GM12875 (cell line): ENCODE measurements at regions not wholly inside any gene's neighbourhood (a gene's known extent, or its start where the extent isn't known, plus 50 kb on each side); places are given as distances from the start of the nearest gene placed in this dataset.

Experiments
- H3K4me3 ChIP-seq: one replicate; pipeline ENCODE4 v1.5.1; 2011; ENCODE audit warnings: low read depth, low read length, control low read depth
- TF ChIP-seq, protein P1 (sequence below): IDR thresholded peaks from 2 replicates; pipeline ENCODE4 v1.5.1; 2011; ENCODE audit warnings: low read depth, mild to moderate bottlenecking, control low read depth, inconsistent platforms, low read length, moderate library complexity, borderline replicate concordance; ENCODE audit not compliant: insufficient read depth

DNA sequence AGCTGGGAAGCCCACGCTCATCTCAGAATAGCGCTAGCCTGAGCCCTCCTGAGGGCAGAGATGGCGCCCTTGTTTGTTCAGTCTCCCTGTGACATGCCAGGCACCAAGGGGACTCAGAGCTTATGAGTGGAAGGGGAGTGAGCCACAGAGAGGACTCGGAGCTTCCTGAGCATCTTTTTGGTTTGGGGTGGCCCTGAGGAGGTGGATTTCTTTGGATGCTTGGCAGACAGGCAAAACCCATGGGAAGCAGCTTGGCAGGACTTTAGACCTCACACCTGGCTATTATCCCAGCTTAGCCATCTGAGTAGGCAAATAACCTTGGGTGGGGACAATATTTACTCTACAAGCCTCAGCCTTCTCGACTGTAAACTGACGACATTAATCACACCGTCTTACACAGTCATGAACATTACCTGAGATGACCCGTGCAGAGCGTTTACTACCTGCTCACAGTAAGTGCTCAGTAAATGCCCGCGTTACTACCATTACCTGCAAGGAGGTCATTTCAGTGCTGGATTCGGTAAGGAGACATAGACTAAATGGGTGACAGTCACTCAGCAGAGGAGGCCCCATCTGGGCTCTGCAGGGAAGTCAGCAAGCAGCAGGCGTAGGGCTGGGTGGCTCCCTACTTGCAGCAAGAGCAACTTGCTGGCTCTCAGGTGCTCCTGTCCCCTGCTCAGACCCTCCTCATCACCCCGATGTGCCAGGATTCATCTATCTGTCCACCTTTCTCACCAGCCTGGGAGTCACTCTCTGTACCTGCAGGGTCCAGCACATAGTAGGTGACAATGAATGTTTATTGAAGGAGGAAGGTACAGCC, 54.9 kb downstream of the KLHDC7A start:
- TF ChIP-seq, protein P1, sequence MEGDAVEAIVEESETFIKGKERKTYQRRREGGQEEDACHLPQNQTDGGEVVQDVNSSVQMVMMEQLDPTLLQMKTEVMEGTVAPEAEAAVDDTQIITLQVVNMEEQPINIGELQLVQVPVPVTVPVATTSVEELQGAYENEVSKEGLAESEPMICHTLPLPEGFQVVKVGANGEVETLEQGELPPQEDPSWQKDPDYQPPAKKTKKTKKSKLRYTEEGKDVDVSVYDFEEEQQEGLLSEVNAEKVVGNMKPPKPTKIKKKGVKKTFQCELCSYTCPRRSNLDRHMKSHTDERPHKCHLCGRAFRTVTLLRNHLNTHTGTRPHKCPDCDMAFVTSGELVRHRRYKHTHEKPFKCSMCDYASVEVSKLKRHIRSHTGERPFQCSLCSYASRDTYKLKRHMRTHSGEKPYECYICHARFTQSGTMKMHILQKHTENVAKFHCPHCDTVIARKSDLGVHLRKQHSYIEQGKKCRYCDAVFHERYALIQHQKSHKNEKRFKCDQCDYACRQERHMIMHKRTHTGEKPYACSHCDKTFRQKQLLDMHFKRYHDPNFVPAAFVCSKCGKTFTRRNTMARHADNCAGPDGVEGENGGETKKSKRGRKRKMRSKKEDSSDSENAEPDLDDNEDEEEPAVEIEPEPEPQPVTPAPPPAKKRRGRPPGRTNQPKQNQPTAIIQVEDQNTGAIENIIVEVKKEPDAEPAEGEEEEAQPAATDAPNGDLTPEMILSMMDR: no peak
- no peak overlapping the region for H3K4me3 ChIP-seq

GRCh38 chr1:18536356-18536755, 55.6 kb downstream of the KLHDC7A start:
- H3K4me3 ChIP-seq: no peak overlapping the region
- TF ChIP-seq, protein P1: no peak

GRCh38 chr1:18536915-18537314, 56.2 kb downstream of the KLHDC7A start:
- no peak overlapping the region for H3K4me3 ChIP-seq
- TF ChIP-seq, protein P1: no peak

- no peak overlapping the region for H3K4me3 ChIP-seq
- TF ChIP-seq, protein P1: no peak
These were observed 56.9 kb downstream of the KLHDC7A start for GRCh38 chr1:18537386-18538306.

- TF ChIP-seq, protein P1: no peak
These were observed 58.4 kb downstream of the KLHDC7A start for GRCh38 chr1:18539171-18539570.

GRCh38 chr1:18540136-18540765, 59.5 kb downstream of the KLHDC7A start:
- no peak overlapping the region for H3K4me3 ChIP-seq
- TF ChIP-seq, protein P1: no peak

More at GRCh38 chr1:18539171-18539570, 58.4 kb downstream of the KLHDC7A start:
- H3K4me3 ChIP-seq: no peak overlapping the region
